ENCODE measurements at regions not wholly inside any gene's neighbourhood (a gene's known extent, or its start where the extent isn't known, plus 50 kb on each side); places are given as distances from the start of the nearest gene placed in this dataset.

GRCh38 chr10:17538941-17539340 lies 78.2 kb downstream of the HACD1 start:
- no peak overlapping the region for H3K4me3 ChIP-seq (ENCODE audit: low read length in 3 of 3)
- no peak overlapping the region for H3K27ac ChIP-seq (ENCODE audit: low read depth in 2 of 2, low read length in 2 of 2)
- TF ChIP-seq, protein P1, sequence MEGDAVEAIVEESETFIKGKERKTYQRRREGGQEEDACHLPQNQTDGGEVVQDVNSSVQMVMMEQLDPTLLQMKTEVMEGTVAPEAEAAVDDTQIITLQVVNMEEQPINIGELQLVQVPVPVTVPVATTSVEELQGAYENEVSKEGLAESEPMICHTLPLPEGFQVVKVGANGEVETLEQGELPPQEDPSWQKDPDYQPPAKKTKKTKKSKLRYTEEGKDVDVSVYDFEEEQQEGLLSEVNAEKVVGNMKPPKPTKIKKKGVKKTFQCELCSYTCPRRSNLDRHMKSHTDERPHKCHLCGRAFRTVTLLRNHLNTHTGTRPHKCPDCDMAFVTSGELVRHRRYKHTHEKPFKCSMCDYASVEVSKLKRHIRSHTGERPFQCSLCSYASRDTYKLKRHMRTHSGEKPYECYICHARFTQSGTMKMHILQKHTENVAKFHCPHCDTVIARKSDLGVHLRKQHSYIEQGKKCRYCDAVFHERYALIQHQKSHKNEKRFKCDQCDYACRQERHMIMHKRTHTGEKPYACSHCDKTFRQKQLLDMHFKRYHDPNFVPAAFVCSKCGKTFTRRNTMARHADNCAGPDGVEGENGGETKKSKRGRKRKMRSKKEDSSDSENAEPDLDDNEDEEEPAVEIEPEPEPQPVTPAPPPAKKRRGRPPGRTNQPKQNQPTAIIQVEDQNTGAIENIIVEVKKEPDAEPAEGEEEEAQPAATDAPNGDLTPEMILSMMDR (IDR thresholded peaks at IDR 0.05; ENCODE audit: borderline replicate concordance, extremely low read depth, insufficient read depth): no peak
- DNase-seq (no peak), FAIRE-seq (no peak)
- peaks cover 0 to 8% (median 0%) of the 10 kb centered on the region in 3 donors for H3K9me3 ChIP-seq (ENCODE audit: control insufficient read depth in 2 of 3, insufficient read depth in 1 of 3, low read length in 3 of 3)
- H3K36me3 ChIP-seq (ENCODE audit: control insufficient read depth in 2 of 3, insufficient read depth in 3 of 3, low read length in 3 of 3): no peaks in the 10 kb centered on the region
- no peak overlapping the region for H3K9ac ChIP-seq (ENCODE audit: low read length in 3 of 3)
- no peaks in the 10 kb centered on the region for H3K27me3 ChIP-seq (ENCODE audit: control insufficient read depth, insufficient read depth, low read length)
- no peaks in the 10 kb centered on the region for H3K4me1 ChIP-seq (ENCODE audit: control insufficient read depth in 2 of 3, insufficient read depth in 2 of 3, low read depth in 1 of 3, low read length in 3 of 3)
- intact Hi-C loops (cut with DNase I): no loop called here

DNA sequence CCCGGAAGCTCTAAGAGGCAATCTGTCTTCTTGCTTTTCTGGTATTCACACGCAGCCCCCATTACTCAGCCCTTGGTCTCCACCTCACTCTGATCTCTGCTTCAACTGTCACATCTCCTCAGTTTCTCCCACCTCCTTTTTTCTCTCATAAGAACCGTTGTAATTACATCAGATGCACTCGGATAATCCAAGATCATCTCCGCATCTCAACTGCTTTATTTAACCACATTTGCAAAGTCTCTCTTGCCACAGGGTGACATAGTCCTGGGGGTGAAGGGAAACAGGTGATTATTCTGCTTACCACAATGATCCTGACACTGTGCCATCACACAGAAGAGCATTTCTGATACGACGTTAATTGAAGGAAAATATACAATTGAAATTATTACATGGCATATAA lies 79.9 kb downstream of the HACD1 start:
- DNase-seq (no peak), FAIRE-seq (no peak)
- Histone ChIP-seq H3K4me1 (ENCODE audit: control insufficient read depth in 2 of 3, insufficient read depth in 2 of 3, low read depth in 1 of 3, low read length in 3 of 3) (no peaks in the 10 kb centered on the region), H3K27me3 (ENCODE audit: control insufficient read depth, insufficient read depth, low read length) (no peaks in the 10 kb centered on the region), H3K4me3 (ENCODE audit: low read length in 3 of 3) (no peak overlapping the region), H3K27ac (ENCODE audit: low read depth in 2 of 2, low read length in 2 of 2) (no peak overlapping the region), H3K9ac (ENCODE audit: low read length in 3 of 3) (no peak overlapping the region), H3K36me3 (ENCODE audit: control insufficient read depth in 2 of 3, insufficient read depth in 3 of 3, low read length in 3 of 3) (no peaks in the 10 kb centered on the region), H3K9me3 (ENCODE audit: control insufficient read depth in 2 of 3, insufficient read depth in 1 of 3, low read length in 3 of 3) (peaks cover 0 to 8% (median 0%) of the 10 kb centered on the region in 3 donors)
- TF ChIP-seq, protein P1 (IDR thresholded peaks at IDR 0.05; ENCODE audit: borderline replicate concordance, extremely low read depth, insufficient read depth): no peak
- intact Hi-C loops (cut with DNase I): no loop called here

GRCh38 chr10:17536221-17536620 lies 81.0 kb downstream of the HACD1 start:
- peaks cover 0 to 8% (median 0%) of the 10 kb centered on the region in 3 donors for H3K9me3 ChIP-seq (ENCODE audit: control insufficient read depth in 2 of 3, insufficient read depth in 1 of 3, low read length in 3 of 3)
- H3K36me3 ChIP-seq (ENCODE audit: control insufficient read depth in 2 of 3, insufficient read depth in 3 of 3, low read length in 3 of 3): no peaks in the 10 kb centered on the region
- DNase-seq (no peak), FAIRE-seq (no peak)
- H3K4me1 ChIP-seq (ENCODE audit: control insufficient read depth in 2 of 3, insufficient read depth in 2 of 3, low read depth in 1 of 3, low read length in 3 of 3): no peaks in the 10 kb centered on the region
- no peaks in the 10 kb centered on the region for H3K27me3 ChIP-seq (ENCODE audit: control insufficient read depth, insufficient read depth, low read length)
- TF ChIP-seq, protein P1 (IDR thresholded peaks at IDR 0.05; ENCODE audit: borderline replicate concordance, extremely low read depth, insufficient read depth): no peak
- H3K4me3 ChIP-seq (ENCODE audit: low read length in 3 of 3): no peak overlapping the region
- no peak overlapping the region for H3K9ac ChIP-seq (ENCODE audit: low read length in 3 of 3)
- intact Hi-C loops (cut with DNase I): no loop called here
- H3K27ac ChIP-seq (ENCODE audit: low read depth in 2 of 2, low read length in 2 of 2): no peak overlapping the region

DNA sequence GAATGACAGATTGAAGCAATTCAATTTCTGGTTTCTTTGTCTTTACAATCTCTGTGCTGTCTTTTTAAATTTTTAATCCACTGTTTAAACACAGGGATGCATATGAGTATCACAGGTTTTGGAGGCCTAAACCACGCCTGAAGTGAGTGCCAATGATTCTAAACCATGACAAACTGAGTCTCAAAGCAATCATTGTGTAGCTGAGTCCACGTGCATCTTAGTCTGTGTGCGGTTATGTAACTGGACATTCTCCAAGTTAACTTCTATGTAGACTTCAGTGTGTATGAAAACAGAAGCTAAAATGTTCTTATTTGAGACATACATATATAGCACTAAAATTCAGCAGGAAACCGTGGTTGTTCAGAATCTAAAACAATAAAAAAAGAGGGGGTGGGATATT lies 79.3 kb upstream of the ST8SIA6 start:
- Histone ChIP-seq H3K9me3 (ENCODE audit: control insufficient read depth in 2 of 3, insufficient read depth in 1 of 3, low read length in 3 of 3) (no peaks in the 10 kb centered on the region), H3K27me3 (ENCODE audit: control insufficient read depth, insufficient read depth, low read length) (no peaks in the 10 kb centered on the region), H3K27ac (ENCODE audit: low read depth in 2 of 2, low read length in 2 of 2) (no peak overlapping the region), H3K36me3 (ENCODE audit: control insufficient read depth in 2 of 3, insufficient read depth in 3 of 3, low read length in 3 of 3) (no peaks in the 10 kb centered on the region), H3K4me1 (ENCODE audit: control insufficient read depth in 2 of 3, insufficient read depth in 2 of 3, low read depth in 1 of 3, low read length in 3 of 3) (no peaks in the 10 kb centered on the region), H3K4me3 (ENCODE audit: low read length in 3 of 3) (no peak overlapping the region), H3K9ac (ENCODE audit: low read length in 3 of 3) (no peak overlapping the region)
- TF ChIP-seq, protein P1 (IDR thresholded peaks at IDR 0.05; ENCODE audit: borderline replicate concordance, extremely low read depth, insufficient read depth): no peak
- intact Hi-C loops (cut with DNase I): no loop called here
- FAIRE-seq (no peak), DNase-seq (no peak)

Measured in kidney (tissue), 13 donors.